H1 (cell line): ENCODE measurements at regions not wholly inside any gene's neighbourhood (a gene's known extent, or its start where the extent isn't known, plus 50 kb on each side); places are given as distances from the start of the nearest gene placed in this dataset.

Experiments
- CTCF ChIA-PET: fragments of 300-600 bp; sonication (Branson Sonifier 250); formaldehyde crosslinking; loops from one replicate; lab custom pipeline; 2021; ENCODE audit not compliant: partially characterized antibody; lab: Charles Lee
- POLR2A ChIA-PET: fragments of 300-600 bp; sonication (Branson Sonifier 250); formaldehyde crosslinking; loops from one replicate; lab custom pipeline; 2021; ENCODE audit warnings: inconsistent platforms; ENCODE audit not compliant: partially characterized antibody; lab: Charles Lee
- DNase-seq, 2 experiments: peaks; one replicate each; pipeline versions ENCODE4 v3.0.0 to v3.0.0-alpha.2; 2010 to 2022; ENCODE audit warnings: low spot score in 2 of 2, low read depth in 1 of 2, mixed read lengths in 1 of 2
- FAIRE-seq: peaks from 2 replicates; lab custom pipeline; 2011; peaks lifted over from hg19 to GRCh38; lab: Jason Lieb, UNC
- H2AFZ ChIP-seq: 2 replicates; pipeline ENCODE4 v1.8.1; 2012; ENCODE audit warnings: low read length, inconsistent platforms
- H2AK5ac ChIP-seq: 2 replicates; pipeline ENCODE4 v1.6.1; 2013; ENCODE audit warnings: low read depth, low read length
- H2BK120ac ChIP-seq: replicated peaks from 2 replicates; pipeline ENCODE3; 2013; ENCODE audit warnings: low read depth, low read length, inconsistent platforms
- H2BK12ac ChIP-seq: 2 replicates; pipeline ENCODE4 v1.6.1; 2013; ENCODE audit warnings: low read depth, low read length
- H2BK15ac ChIP-seq: 2 replicates; pipeline ENCODE4 v1.6.1; 2013; ENCODE audit warnings: low read length
- H2BK20ac ChIP-seq: 2 replicates; pipeline ENCODE4 v1.6.1; 2013; ENCODE audit warnings: low read length
- H2BK5ac ChIP-seq: 2 replicates; pipeline ENCODE4 v1.6.1; 2013; ENCODE audit warnings: low read depth, low read length
- H3K14ac ChIP-seq: 2 replicates; pipeline ENCODE4 v1.6.1; 2013; ENCODE audit warnings: inconsistent platforms; ENCODE audit not compliant: insufficient read length
- H3K18ac ChIP-seq: 2 replicates; pipeline ENCODE4 v1.6.1; 2013; ENCODE audit warnings: low read length; ENCODE audit errors: extremely low read depth
- H3K23ac ChIP-seq: 2 replicates; pipeline ENCODE4 v1.6.1; 2013; ENCODE audit warnings: inconsistent platforms; ENCODE audit not compliant: insufficient read length
- H3K23me2 ChIP-seq: 2 replicates; pipeline ENCODE4 v1.6.1; 2013; ENCODE audit warnings: low read depth, low read length
- H3K27ac ChIP-seq: 2 replicates; pipeline ENCODE4 v1.6.1; 2011; ENCODE audit warnings: low read depth, low read length, inconsistent platforms
- H3K27me3 ChIP-seq, 4 experiments: replicated peaks in 1 of 4; 1 replicate in 1 of 4; 2 replicates in 3 of 4; pipeline versions ENCODE4 v1.6.1 to v1.8.1; 2011 to 2013; ENCODE audit warnings: low read length in 3 of 4, mild to moderate bottlenecking in 3 of 4, inconsistent platforms in 2 of 4, mixed read lengths in 2 of 4, moderate library complexity in 1 of 4; ENCODE audit not compliant: control insufficient read depth in 3 of 4, insufficient read depth in 3 of 4; ENCODE audit errors: extremely low read depth in 1 of 4
- H3K36me3 ChIP-seq, 4 experiments: 2 replicates each; pipeline versions ENCODE4 v1.6.1 to v1.8.1; 2011 to 2013; ENCODE audit warnings: mild to moderate bottlenecking in 4 of 4, low read length in 3 of 4, moderate library complexity in 2 of 4, control low read depth in 1 of 4, inconsistent platforms in 1 of 4; ENCODE audit not compliant: insufficient read depth in 4 of 4, control insufficient read depth in 2 of 4
- H3K4ac ChIP-seq: replicated peaks from 2 replicates; pipeline ENCODE3; 2013; ENCODE audit warnings: low read length, low read depth, mixed read lengths, inconsistent platforms; ENCODE audit not compliant: insufficient read length
- H3K4me1 ChIP-seq, 4 experiments: replicated peaks in 1 of 4; 1 replicate in 1 of 4; 2 replicates in 3 of 4; pipeline versions ENCODE4 v1.6.1 to v1.8.1; 2011 to 2013; ENCODE audit warnings: low read length in 3 of 4, inconsistent platforms in 2 of 4, mixed read lengths in 1 of 4; ENCODE audit not compliant: insufficient read depth in 4 of 4, control insufficient read depth in 3 of 4
- H3K4me2 ChIP-seq, 2 experiments: 2 replicates each; pipeline versions ENCODE4 v1.6.1 to v1.8.1; 2011 to 2013; ENCODE audit warnings: low read depth in 2 of 2, low read length in 2 of 2, control low read depth in 1 of 2, inconsistent platforms in 1 of 2, mild to moderate bottlenecking in 1 of 2; ENCODE audit not compliant: insufficient read depth in 1 of 2
- H3K4me3 ChIP-seq, 4 experiments: fragments of 200-600, 300-600 bp in 1 of 4; sonication (generic), shearing (Covaris generic), sonication (Bioruptor Twin) in 1 of 4; 2 replicates each; pipeline versions ENCODE4 v1.5.1 to v1.8.1; 2011 to 2016; ENCODE audit warnings: low read length in 4 of 4, low read depth in 3 of 4, control low read depth in 2 of 4, inconsistent platforms in 2 of 4, mild to moderate bottlenecking in 2 of 4, mixed read lengths in 1 of 4, moderate library complexity in 1 of 4; ENCODE audit not compliant: insufficient read depth in 2 of 4; ENCODE audit errors: extremely low read depth in 1 of 4
- H3K56ac ChIP-seq: replicated peaks from 2 replicates; pipeline ENCODE3; 2013; ENCODE audit warnings: low read depth, mild to moderate bottlenecking, mixed read lengths, low read length, inconsistent platforms; ENCODE audit not compliant: insufficient read length
- H3K79me1 ChIP-seq: 2 replicates; pipeline ENCODE4 v1.6.1; 2013; ENCODE audit warnings: low read depth, low read length, control low read depth
- H3K79me2 ChIP-seq, 2 experiments: 2 replicates each; pipeline versions ENCODE4 v1.6.1 to v1.8.1; 2012 to 2013; ENCODE audit warnings: low read length in 2 of 2, mild to moderate bottlenecking in 2 of 2, inconsistent platforms in 1 of 2; ENCODE audit not compliant: insufficient read depth in 2 of 2, control insufficient read depth in 1 of 2
- H3K9ac ChIP-seq, 4 experiments: replicated peaks in 1 of 4; 1 replicate in 1 of 4; 2 replicates in 3 of 4; pipeline versions ENCODE4 v1.6.1 to v1.8.1; 2011 to 2013; ENCODE audit warnings: low read depth in 3 of 4, low read length in 3 of 4, control low read depth in 2 of 4, mild to moderate bottlenecking in 2 of 4, moderate library complexity in 2 of 4, inconsistent platforms in 1 of 4; ENCODE audit errors: extremely low read depth in 1 of 4
- H3K9me3 ChIP-seq, 2 experiments: 2 replicates each; pipeline versions ENCODE4 v1.6.1 to v1.8.1; 2012 to 2013; ENCODE audit warnings: mild to moderate bottlenecking in 2 of 2, moderate library complexity in 2 of 2, control low read depth in 1 of 2, inconsistent platforms in 1 of 2, low read depth in 1 of 2, low read length in 1 of 2, mixed read lengths in 1 of 2; ENCODE audit not compliant: insufficient read depth in 2 of 2
- H4K20me1 ChIP-seq, 2 experiments: replicated peaks in 1 of 2; 2 replicates each; pipeline versions ENCODE3 to v1.8.1; 2011 to 2013; ENCODE audit warnings: inconsistent platforms in 2 of 2, low read length in 2 of 2, mild to moderate bottlenecking in 1 of 2; ENCODE audit not compliant: insufficient read depth in 2 of 2, control insufficient read depth in 1 of 2
- H4K5ac ChIP-seq: 2 replicates; pipeline ENCODE4 v1.6.1; 2013; ENCODE audit warnings: low read length, low read depth, mixed read lengths, inconsistent platforms; ENCODE audit not compliant: insufficient read length
- H4K8ac ChIP-seq: 2 replicates; pipeline ENCODE4 v1.8.0; 2013; ENCODE audit warnings: mild to moderate bottlenecking, moderate library complexity, low read length, inconsistent platforms; ENCODE audit not compliant: insufficient read depth; ENCODE audit errors: extremely low read depth
- H4K91ac ChIP-seq: replicated peaks from 2 replicates; pipeline ENCODE3; 2013; ENCODE audit warnings: low read length, mixed read lengths, inconsistent platforms; ENCODE audit not compliant: insufficient read length
- HDAC2 ChIP-seq, 2 experiments: fragments of 300-600 bp in 1 of 2; sonication (generic) in 1 of 2; IDR thresholded peaks; 2 replicates each; pipeline ENCODE4 v1.6.1; 2011 to 2012; ENCODE audit warnings: low read depth in 2 of 2, low read length in 2 of 2, mild to moderate bottlenecking in 2 of 2, moderate library complexity in 2 of 2, borderline replicate concordance in 1 of 2, inconsistent platforms in 1 of 2
- SIN3A ChIP-seq, 2 experiments: IDR thresholded peaks in 1 of 2; conservative IDR thresholded peaks in 1 of 2; 2 replicates each; pipeline ENCODE4 v1.6.1; 2011 to 2012; ENCODE audit warnings: low read length in 2 of 2, improper control_type of control experiment in 1 of 2, low read depth in 1 of 2, mild to moderate bottlenecking in 1 of 2
- TCF12 ChIP-seq: IDR thresholded peaks from 2 replicates; pipeline ENCODE4 v1.6.1; 2011; ENCODE audit warnings: low read depth, mild to moderate bottlenecking, low read length
- WGBS, 2 experiments: shearing (Covaris generic) in 1 of 2; methylation state at CpG; one replicate each; pipeline versions ENCODE4 v1.1.6 to v1.1.7; 2013 to 2015; ENCODE audit warnings: low lambda C conversion rate in 2 of 2, mixed read lengths in 2 of 2, inconsistent platforms in 1 of 2, low coverage in 1 of 2, missing lambda C conversion rate in 1 of 2; ENCODE audit not compliant: insufficient replicate concordance in 2 of 2, insufficient coverage in 1 of 2, insufficient read length in 1 of 2; ENCODE audit errors: extremely low coverage in 1 of 2, missing lambda C conversion rate in 1 of 2; 5-methylcytosine and 5-hydroxymethylcytosine counted together

- Histone ChIP-seq H4K5ac (no peak overlapping the region), H3K23me2 (no peaks in the 10 kb centered on the region), H3K4me1 (no peaks in the 10 kb centered on the region), H3K4ac (no peak overlapping the region), H4K20me1 (no peaks in the 10 kb centered on the region), H2BK15ac (no peak overlapping the region), H3K27me3 (no peaks in the 10 kb centered on the region), H3K36me3 (no peaks in the 10 kb centered on the region), H2AK5ac (no peak overlapping the region), H3K79me1 (no peaks in the 10 kb centered on the region), H3K18ac (no peak overlapping the region), H4K91ac (no peak overlapping the region), H2BK120ac (no peak overlapping the region), H3K14ac (no peak overlapping the region), H2BK20ac (no peak overlapping the region), H3K23ac (no peak overlapping the region), H2BK12ac (no peak overlapping the region), H3K9me3 (peaks cover 0 to 4% of the 10 kb centered on the region in 2 experiments; a peak in 1 of 4 replicates), H3K79me2 (no peaks in the 10 kb centered on the region), H3K27ac (no peak overlapping the region), H2AFZ (peak overlapping the region; percentile 23; the same call in 1 of the 2 replicates), H2BK5ac (no peak overlapping the region), H3K56ac (no peak overlapping the region), H3K9ac (no peak overlapping the region), H4K8ac (no peak overlapping the region), H3K4me3 (no peak overlapping the region), H3K4me2 (no peak overlapping the region)
- POLR2A ChIA-PET, result no interaction called here
- no peak for FAIRE-seq
- TF ChIP-seq SIN3A (conservative IDR thresholded peaks at IDR 0.05 in 1 of 2, IDR thresholded peaks at IDR 0.05 in 1 of 2; ENCODE audit: low read depth in 1 of 2, low read length in 2 of 2) (no peak), HDAC2 (IDR thresholded peaks at IDR 0.05; ENCODE audit: borderline replicate concordance in 1 of 2, low read depth in 2 of 2, low read length in 2 of 2) (no peak), TCF12 (no peak)
- DNase-seq, result no peak
- CTCF ChIA-PET, result interaction anchor here (1.0 kb wide), 1 partner anchor 156 kb away, joined by 3 read pairs; no protein-coding TSS in a partner anchor
- 97% methylated on average over 4 of the region's 4 CpGs; no CpG with 5 or more reads in 1 of the 2 experiments for WGBS, 2 experiments
These were observed 606.9 kb upstream of the NRXN1 start for GRCh38 chr2:51638811-51639210.
